NCI-H1694 (cell line): ENCODE measurements at regions not wholly inside any gene's neighbourhood (a gene's known extent, or its start where the extent isn't known, plus 50 kb on each side); places are given as distances from the start of the nearest gene placed in this dataset.

ENCODE experiments used
- DNase-seq: peaks from one replicate; lab custom pipeline; 2025; lab: John Stamatoyannopoulos, UW

DNA sequence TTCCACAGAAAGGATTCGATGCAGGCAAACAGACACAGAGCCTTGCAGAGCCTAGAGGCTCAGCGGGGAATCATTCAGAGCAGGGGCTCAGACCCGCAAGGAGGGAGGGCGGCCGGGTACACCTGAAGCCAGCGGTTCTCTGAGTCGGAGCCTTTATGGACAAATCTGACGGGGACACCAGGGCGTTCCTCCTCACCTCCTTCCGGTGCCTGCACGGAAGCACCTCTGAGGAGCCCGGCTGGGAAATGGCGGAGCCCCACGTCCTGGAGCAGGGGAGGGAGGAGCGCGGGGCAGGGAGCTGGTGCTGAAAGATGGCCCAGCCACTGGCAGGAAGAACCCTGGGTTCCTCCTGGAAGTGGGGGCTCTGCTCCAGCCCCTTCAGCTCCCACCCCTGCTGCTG lies 193.5 kb upstream of the ALKAL2 start:
- DNase-seq = no peak

DNA sequence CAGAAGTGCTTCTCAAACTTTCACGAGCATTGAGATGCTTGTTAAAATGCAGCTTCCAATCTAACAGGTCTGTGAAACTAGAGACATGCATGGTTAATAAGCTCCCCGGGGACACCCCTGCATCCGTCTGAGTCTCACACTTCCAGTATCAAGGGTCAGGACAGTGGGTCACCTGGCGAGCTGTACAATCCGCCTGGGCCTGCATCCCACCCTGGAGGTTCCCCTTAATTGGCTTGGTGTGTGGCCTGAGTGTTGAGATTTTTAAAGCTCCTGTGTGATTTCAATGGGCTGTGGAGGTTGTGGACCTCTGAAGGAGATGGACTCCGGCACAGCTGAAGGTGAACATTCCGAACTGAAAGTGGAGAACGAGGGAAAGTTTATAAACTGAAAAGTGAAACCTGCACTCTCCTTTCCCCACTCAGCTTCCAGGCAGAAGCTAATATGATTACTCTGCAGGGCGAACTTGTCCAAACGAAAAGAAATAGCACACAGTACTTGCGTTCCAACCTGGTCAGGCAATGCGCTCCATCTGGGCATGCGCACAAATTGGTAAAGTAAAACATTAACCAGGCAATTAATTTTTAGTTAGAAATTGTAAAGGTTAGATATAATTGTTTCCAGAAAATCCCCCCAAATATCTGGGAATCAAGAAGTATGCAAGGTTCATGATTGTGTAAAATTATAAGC lies 191.7 kb upstream of the ALKAL2 start:
- DNase-seq = no peak

DNA sequence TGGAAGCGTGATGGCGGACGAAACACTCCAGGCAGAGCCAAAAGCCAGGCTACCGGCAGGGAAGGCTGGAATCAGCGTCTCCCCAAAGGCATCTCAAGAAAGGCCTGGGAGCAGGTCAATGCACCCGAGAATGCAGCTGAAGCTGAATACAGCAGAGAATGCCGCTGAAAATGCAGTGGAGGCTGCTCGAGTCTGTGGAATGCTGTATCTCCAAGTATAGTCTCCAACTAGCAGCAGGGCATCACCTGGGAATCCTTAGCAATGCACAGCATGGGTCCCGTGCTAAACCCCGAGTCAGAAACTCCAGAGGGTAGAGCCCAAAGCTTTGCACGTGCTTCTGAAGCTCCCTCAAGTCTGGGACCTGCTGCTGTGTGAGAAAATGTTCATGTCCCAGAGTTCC lies 191.1 kb upstream of the ALKAL2 start:
- no peak for DNase-seq

DNA sequence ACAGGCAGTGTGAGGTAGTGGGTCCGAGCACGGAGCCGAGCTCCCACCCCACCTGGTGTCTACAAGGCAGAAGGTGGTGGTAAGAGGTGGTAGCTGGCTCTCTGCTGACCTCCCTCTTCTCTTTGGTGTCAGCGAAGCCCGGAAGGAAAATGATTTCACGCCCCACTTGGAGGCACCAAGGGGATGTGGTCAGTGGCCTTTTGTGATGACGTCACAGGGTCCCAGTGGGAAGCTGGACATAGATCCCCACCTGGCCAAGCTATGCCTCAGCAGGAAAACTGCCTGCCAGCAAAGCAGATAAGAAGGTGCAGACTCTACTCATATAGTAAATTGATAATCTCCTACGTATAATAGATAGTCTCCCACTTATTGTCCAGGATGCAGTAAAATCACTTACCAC lies 183.7 kb upstream of the ALKAL2 start:
- DNase-seq = no peak

DNA sequence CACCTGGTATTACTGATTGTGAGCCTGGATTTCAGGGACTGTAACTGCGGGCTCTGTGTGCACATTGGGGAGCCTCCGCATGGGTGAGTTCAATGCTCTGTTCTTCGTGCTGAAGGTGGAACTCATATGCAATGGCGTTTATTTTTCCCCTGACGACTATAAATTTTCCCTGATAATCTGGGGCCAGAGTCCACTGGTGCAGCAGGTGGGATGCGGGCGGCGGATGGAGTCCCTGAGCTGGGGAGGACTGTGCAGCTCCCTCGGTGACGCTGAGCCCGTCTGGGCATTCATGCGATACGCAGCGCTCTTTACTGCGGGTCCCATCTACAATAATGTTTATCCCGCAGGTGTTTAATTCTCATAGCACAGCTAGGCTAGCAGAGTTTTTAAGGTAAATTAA lies 181.6 kb upstream of the ALKAL2 start:
- no peak for DNase-seq

DNA sequence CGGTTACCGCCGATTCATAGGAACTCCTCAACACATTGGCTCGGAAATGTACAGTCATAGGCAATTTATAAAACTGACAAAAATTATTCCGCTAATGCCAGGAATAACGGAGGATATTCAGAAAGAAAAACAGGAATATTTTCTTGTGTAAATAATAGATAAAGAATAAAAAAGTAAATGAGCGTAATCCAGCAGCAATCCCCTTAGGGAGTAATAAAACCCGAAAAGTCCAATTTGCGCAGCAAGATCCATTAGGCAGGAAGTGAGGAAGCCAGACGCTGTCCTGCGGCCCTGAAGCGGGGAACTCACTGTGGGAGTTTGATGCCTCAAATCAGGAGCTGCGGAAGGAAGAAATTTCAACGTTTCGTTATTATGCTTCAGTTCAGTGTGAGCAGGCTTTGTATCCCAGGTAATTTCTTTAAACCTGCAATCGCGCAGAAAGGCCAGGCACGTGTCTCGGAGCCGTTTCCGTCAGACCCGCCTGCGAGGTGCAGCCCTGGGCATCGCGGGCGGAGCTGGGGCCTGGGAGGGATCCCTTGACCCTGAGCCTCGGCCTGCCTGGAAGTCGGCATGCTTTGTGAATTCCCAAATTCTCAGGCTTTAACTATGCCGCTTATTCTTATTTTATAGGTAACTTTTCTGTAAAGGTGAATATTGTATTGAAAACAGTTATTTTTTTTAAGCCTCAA lies 180.9 kb upstream of the ALKAL2 start:
- no peak for DNase-seq

DNA sequence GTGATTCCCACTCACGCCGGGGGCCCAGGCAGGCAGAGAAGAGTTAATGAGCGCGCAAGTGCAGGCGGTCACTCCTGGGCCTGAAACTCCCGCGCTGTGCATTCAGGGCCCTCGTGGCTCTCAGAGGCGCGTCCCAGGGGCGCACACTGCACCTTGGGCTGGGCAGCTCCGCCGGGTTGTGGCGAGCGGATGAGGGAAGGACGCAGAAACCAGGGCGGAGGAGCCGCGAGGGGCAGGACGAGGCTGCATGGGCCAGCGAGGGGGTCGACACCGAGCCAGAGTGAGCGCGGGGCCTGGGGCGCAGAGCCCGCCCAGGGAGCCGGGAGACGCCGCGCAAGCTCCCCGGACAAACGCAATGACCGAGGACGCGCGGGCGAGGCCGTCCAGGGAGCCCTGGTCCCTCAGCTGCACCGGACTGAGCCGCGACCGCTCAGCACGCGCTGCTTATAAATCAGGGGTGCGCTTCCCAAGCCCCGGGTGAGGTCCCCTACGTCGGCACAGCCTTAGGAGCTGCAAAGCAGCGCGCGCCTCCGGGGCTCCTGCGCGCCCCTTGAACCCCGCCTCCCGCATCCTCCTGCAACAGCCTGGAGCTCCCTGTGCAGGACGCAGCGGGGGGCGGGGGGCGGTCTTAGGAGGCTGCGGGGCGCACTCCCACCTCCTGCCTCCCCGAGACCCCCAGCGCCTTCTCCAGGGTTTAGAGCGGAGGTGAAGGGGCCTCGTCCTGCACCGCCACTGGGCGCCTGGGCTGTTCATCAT lies 180.2 kb upstream of the ALKAL2 start:
- no peak for DNase-seq

DNA sequence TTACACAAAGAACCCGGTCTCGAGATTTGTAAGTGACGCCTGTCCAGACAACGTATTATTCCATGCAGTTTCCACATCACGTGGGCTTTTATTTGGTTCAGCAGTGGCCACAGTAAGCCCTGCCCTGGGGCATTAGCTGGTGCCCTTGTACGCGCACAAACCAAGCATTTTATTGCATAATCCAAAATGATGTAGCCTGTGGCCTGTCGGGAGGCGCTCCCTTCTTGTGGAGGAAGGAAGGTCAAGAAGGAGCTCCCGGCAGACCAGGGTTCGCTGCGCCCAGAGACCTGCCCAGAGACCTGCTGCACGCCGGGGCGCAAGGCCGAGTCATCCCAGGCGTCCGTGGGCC lies 179.6 kb upstream of the ALKAL2 start:
- DNase-seq = no peak

DNA sequence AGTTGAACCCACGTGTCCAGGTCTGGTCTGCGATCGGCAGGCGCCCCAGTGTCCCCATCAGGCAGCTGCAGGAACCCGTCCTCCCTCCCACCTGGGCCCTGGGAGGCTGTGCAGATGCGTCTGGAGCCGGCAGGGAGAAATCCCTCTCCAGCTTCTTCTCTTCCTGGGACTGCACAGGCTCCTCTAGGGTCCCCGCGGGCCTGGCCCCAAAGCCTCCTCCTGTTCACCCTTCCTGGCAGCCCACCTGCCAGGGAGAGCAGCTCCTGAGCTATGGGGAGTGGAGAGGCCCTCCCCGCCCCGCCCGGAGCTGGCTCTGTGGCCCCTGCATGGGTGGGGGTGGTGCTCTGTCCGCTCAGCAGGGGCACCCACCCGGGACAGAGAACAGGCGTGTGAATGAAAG lies 179.2 kb upstream of the ALKAL2 start:
- no peak for DNase-seq

DNA sequence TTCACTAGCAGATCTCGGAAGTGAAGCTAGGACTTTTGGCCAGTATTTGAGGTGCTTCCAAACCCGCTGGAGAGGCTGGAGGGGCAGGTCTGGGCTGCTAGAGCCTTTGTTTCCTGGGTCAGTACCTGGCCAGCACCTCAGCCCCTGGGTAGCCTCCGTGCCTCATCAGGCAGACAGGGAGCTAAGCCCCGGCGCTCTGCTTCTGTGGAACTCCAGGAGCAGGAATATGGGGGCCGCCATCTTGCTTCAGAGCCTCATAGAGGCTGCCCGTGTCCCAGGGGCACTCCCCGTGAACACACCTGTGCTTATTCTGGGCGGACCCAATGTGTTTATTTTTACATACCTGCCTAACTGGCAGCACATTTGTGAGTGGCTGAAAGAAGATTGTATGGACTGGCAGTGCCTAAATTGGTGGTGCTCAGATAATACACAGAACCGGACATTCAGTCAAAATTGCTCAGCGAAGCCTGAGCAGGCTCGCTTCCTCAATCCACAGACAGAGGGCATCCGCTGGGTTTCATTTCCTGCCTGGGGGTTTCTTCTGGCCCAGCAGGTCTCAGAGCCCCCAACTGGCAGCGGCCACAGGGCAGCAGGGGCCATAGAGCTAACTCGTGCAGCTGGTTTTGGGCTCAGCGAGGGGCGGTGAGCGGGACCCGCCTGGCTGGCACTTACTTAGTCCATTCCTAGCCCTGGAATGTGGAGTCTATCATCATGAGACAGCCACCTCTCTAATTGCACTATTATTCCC lies 176.8 kb upstream of the ALKAL2 start:
- no peak for DNase-seq

DNA sequence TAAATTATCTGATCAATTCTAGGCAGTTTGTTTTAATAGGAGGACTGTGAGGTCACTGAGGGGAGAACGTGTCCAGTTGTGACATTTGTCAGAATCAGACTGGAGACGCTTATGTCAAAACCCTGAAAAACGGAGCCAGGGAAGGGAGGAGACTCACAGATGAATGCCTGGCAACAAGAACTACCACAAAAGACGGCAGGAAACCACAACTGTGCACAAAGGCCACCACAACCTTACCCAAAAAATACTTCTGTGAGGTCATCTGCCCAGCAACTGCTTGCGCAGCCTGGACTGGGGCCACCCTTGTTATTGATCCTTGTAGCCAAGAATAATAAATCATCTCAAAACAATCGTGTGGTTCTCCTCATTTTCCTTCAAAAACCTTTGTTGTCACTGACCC lies 173.0 kb upstream of the ALKAL2 start:
- no peak for DNase-seq

DNA sequence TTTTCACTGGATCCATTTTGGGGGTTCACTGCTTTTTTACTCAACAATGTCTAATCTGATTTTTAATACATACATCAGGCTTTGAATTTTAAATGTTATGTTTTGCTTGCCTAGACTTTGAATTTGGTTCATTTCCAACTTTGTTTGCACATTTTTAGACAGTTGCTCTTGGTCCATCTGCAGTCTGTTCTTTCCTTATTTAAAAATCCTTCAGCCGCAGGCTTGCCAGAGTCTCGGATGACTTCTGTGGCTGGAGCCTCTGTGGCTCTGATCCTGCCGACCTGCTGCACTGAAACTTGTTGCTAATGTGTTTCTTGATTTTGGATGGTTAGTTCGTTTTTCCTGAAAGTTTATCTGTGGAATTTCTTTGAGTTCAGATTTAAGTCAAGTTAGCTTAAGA lies 172.0 kb upstream of the ALKAL2 start:
- DNase-seq = no peak

DNA sequence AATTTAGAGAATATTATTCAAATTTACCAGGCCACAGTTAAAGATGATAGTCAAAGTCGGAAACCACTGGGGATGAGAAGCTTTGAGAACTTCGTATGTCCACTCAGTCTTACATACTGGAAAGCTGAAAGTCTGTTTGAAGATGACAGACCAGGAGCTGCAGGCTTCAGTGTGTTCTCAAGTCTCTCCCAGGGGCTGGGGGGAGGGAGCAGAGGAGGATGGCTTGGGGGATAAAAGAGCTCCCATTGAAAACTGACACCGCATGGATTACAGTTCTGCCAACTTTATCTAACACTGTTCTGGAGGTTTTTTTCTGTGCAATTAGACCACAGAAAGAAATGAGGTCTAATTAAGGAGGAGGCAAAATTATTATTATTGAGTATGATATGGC lies 170.5 kb upstream of the ALKAL2 start:
- DNase-seq = no peak

DNA sequence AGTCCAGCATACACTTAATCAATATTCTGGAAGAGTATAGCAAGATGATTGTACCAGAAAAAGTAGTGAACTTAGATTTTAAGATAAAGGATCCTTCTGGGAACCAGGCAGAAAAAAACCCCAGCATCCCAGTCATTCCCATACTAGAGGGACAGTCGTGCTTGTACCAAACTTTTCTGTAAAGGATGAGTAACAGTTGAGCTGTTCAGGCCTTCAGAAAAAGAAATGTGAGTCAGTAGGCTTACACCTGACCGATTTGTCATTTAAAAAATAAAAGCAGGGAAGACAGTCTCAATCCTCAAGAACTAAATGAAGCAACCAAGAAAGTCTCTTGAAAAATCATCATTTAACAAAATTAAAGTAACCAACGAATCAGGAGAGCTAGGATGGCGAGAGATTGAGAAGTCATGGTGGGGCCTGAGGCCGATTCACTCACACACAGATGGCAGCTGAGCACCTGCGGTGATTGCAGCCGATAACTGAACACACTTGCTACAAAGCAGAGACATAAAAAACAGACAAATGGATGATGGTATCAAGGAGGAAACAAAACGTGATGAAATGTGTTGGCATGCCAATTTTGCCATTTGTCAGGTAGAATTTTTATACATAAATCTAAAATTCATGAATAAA lies 170.0 kb upstream of the ALKAL2 start:
- DNase-seq = no peak

DNA sequence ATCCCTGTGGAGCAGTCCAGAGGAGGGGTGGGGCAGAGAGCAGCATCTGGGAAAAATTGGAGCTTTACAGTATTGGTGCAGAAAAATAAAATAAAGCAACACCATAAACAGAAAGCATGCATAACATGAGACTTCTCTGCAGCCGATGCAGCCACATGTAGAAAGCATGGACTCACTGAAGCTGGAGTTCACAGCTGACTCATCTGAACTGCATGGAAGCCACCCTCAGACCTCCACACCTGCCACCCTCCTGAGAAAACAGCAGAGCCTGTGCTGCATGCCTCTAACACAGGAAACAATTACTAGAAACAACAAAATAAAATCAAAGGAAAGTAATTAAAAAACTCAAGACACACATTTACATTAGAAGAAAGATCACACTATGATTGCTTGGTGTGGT lies 169.4 kb upstream of the ALKAL2 start:
- DNase-seq = no peak

DNA sequence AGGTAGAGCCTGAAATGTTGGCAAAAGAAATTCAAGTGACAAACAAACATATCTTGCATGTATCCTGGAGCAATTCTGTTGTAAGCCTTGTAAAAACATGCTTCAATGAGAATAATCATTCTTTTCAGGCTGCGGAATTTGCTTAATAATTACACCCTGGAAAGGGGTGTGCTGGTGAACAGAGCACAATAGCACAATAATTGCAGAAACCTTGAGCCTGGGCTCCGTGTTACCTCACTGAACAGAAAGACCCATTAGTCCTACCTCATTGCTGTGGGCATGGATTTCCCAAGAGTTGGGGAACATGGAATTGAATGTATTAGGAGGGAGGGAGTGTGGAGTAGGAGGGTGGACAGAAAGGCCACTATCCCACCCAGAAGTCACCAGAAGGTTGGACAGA lies 168.0 kb upstream of the ALKAL2 start:
- DNase-seq = no peak

DNA sequence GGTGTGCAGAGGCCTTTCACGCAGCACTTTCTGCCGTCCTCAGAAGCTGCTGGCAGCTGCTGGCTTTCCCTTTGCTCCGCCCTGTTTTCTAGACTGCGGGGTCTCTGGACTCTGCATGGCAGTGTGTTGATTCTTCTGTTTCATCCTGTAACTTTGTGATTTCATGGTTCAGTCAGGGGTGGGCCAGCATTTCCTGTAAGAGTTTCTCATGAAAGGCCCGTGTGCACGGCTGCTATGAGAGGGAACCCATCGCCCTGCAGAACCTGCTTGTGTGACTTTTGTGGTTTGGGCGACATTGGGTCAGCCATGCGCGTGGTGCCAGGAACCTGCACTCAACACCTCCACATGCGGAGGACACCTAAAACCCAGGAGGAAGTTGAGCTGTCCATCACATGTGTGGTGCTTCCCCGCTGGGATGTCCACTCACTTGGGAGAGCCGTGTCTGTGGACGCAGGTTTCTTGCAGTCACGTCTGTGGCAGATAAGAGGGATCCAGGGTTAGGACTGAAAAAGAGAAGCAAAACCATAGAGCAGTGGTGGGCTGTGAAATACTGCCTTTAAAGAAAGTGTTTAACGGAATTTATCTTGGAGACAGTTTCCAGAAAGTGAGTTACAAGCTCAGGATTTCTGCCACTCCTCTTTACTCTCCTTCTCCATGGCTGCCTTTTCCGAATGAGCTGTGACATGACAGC lies 167.3 kb upstream of the ALKAL2 start:
- DNase-seq = no peak

DNA sequence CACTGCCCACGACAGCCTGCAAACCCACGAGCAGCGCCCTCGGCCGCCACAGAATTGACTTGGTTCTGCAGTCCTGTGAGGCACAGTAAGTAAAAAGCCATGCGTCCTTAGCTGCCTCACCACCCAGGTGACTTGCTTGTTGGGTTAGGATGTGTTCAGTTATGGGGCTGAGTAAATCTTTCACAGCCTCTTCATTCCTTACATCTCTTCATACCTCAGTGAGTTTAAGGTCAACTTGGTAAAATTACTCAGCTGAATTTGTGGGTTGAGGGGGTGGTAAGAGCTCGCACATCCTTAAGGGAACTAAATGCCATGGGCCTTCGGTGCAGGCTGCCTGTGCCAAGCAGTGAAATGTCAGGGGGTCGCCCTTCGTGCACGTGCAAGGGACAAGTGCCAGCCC lies 165.2 kb upstream of the ALKAL2 start:
- DNase-seq = no peak

DNA sequence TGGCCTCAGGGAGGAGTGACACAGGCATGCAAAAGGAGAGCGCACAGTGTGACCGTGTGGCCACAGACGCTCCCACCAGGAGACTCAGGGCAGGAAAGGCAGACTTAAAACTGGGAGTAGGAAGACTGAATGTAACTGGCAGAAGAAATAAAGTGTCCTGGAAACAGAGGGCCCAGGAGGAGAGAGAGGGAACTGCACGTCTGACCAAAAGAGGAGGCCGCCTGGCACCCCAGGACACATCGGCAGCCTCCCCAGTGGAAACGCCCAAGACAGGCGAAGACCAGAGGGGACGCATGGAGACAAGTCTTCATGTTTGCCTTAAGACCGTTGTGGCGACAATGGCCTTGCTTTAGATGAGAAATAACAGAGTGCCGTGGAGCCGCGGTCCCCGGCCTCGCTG lies 163.6 kb upstream of the ALKAL2 start:
- DNase-seq = no peak

DNA sequence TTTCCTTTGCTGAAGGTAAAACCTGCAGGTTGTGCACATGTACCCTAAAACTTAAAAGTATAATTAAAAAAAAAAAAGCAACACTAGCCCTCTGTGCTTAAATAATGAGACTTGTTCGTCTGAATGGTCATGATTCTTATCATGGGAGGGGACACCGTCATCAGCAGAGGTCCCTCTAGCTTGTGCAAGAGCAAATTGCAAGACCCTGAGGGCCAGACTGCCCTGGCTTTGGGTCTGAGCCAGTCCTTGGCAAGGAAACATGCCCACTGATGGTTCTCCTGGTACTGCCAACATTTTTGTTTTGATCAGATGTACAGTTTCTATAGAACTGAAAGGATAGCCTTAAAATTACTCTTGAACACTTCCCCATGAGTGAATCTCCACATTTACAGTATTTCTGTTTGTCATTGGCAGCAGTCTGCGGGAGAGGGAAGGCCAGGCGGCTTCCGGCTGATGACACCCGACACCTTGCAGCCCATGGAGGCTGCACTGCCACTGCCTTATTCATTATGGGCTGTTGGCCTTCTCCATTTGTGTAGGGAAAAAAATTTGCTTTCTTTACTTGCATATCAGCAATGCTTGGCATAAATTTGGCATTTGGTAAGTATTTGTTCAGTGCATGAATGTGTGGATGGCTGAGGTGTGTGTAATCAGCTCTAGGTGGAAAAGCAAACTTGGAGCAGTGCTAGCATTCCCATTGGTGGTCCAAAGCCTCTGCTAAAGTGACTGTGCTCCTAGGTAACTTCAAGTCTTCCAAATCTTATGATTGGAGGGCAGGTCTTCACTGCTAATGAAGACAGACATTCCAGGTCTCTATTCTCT lies 161.6 kb upstream of the ALKAL2 start:
- DNase-seq = no peak
